ENCODE measurements at regions not wholly inside any gene's neighbourhood (a gene's known extent, or its start where the extent isn't known, plus 50 kb on each side); places are given as distances from the start of the nearest gene placed in this dataset.

GRCh38 chr4:31674313-31674947 is 954.3 kb downstream of the PCDH7 start:
- TF ChIP-seq EZH2 (IDR thresholded peaks at IDR 0.05; ENCODE audit: insufficient read depth, poor library complexity, severe bottlenecking), result no peak
- no peak for TF ChIP-seq EZH2phosphoT487 (IDR thresholded peaks at IDR 0.05; ENCODE audit: insufficient read depth, low read depth)
